ENCODE measurements at regions not wholly inside any gene's neighbourhood (a gene's known extent, or its start where the extent isn't known, plus 50 kb on each side); places are given as distances from the start of the nearest gene placed in this dataset.

DNA sequence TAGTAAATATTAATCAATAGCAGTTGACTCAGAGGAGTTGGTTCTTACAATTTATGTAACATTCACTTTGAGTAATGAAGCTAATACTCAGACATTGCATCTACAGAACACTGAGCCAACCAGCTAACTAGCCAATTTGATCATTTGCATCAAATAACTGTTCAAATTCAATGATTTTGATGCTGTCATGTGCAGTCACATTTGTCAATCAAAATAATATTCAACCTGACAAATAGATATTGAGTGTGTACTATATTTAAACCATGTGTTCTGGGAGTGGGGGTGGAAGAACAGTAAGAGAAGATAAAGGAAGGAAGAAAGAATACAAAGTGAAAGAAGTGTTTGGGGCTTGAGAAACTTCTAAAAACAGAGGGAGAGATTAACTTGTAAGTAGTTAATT, 277.2 kb upstream of the ARHGEF26 start:
- Histone ChIP-seq H3K4me2 (ENCODE audit: low read depth, low read length, poor library complexity, severe bottlenecking) (no peak overlapping the region), H3K4me1 (ENCODE audit: insufficient read depth, low read length, poor library complexity, severe bottlenecking) (no peaks in the 10 kb centered on the region), H3K79me2 (ENCODE audit: insufficient read depth, low read length) (no peaks in the 10 kb centered on the region), H4K20me1 (ENCODE audit: insufficient read depth, low read length, poor library complexity, severe bottlenecking) (no peaks in the 10 kb centered on the region), H3K36me3 (ENCODE audit: insufficient read depth, low read length) (no peaks in the 10 kb centered on the region), H3K4me3 (ENCODE audit: low read length, poor library complexity, severe bottlenecking) (no peak overlapping the region), H3K9me3 (ENCODE audit: insufficient read depth, low read depth, low read length) (no peaks in the 10 kb centered on the region), H3K9ac (ENCODE audit: low read depth, low read length, poor library complexity, severe bottlenecking) (no peak overlapping the region), H3K9me2 (replicated peaks; ENCODE audit: low read depth, low read length) (no peaks in the 10 kb centered on the region), H3F3A (ENCODE audit: low read depth) (no peaks in the 10 kb centered on the region), H3K27me3 (ENCODE audit: insufficient read depth, low read length, poor library complexity, severe bottlenecking) (no peaks in the 10 kb centered on the region), H2AFZ (ENCODE audit: low read length) (peak overlapping the region; percentile 54; the same call in 1 of the 2 replicates)
- TF ChIP-seq, protein P1, sequence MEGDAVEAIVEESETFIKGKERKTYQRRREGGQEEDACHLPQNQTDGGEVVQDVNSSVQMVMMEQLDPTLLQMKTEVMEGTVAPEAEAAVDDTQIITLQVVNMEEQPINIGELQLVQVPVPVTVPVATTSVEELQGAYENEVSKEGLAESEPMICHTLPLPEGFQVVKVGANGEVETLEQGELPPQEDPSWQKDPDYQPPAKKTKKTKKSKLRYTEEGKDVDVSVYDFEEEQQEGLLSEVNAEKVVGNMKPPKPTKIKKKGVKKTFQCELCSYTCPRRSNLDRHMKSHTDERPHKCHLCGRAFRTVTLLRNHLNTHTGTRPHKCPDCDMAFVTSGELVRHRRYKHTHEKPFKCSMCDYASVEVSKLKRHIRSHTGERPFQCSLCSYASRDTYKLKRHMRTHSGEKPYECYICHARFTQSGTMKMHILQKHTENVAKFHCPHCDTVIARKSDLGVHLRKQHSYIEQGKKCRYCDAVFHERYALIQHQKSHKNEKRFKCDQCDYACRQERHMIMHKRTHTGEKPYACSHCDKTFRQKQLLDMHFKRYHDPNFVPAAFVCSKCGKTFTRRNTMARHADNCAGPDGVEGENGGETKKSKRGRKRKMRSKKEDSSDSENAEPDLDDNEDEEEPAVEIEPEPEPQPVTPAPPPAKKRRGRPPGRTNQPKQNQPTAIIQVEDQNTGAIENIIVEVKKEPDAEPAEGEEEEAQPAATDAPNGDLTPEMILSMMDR (conservative IDR thresholded peaks at IDR 0.05; ENCODE audit: low read length), result no peak
- no peak for TF ChIP-seq EZH2phosphoT487 (IDR thresholded peaks at IDR 0.05; ENCODE audit: borderline replicate concordance)

DNA sequence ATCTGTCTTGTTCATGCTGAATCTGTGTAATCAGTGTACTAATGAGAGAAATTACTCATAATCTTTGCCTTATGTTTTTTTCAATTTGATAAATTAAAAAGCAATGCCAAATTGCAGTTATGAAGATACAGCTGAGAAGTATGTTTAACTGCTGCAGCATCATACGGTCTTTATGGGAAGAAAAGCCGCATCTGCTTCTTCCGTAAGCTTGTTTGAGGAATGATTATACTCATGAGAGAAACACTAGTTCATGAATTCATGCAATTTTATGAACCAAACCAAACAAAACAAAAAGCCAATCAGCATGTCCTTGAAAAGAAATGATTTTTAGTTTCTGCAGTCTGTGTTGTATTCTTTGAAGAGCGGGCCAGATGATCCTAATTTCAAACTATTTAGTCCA, 275.9 kb upstream of the ARHGEF26 start:
- Histone ChIP-seq H3K9me2 (replicated peaks; ENCODE audit: low read depth, low read length) (no peaks in the 10 kb centered on the region), H3K9me3 (ENCODE audit: insufficient read depth, low read depth, low read length) (no peaks in the 10 kb centered on the region), H3K4me2 (ENCODE audit: low read depth, low read length, poor library complexity, severe bottlenecking) (no peak overlapping the region), H4K20me1 (ENCODE audit: insufficient read depth, low read length, poor library complexity, severe bottlenecking) (no peaks in the 10 kb centered on the region), H3K36me3 (ENCODE audit: insufficient read depth, low read length) (no peaks in the 10 kb centered on the region), H3K4me3 (ENCODE audit: low read length, poor library complexity, severe bottlenecking) (no peak overlapping the region), H3K4me1 (ENCODE audit: insufficient read depth, low read length, poor library complexity, severe bottlenecking) (peaks cover 6% of the 10 kb centered on the region), H3K27me3 (ENCODE audit: insufficient read depth, low read length, poor library complexity, severe bottlenecking) (no peaks in the 10 kb centered on the region), H3K9ac (ENCODE audit: low read depth, low read length, poor library complexity, severe bottlenecking) (no peak overlapping the region), H2AFZ (ENCODE audit: low read length) (no peak overlapping the region), H3F3A (ENCODE audit: low read depth) (no peaks in the 10 kb centered on the region), H3K79me2 (ENCODE audit: insufficient read depth, low read length) (no peaks in the 10 kb centered on the region)
- no peak for TF ChIP-seq EZH2phosphoT487 (IDR thresholded peaks at IDR 0.05; ENCODE audit: borderline replicate concordance)
- TF ChIP-seq, protein P1 (conservative IDR thresholded peaks at IDR 0.05; ENCODE audit: low read length), result no peak

DNA sequence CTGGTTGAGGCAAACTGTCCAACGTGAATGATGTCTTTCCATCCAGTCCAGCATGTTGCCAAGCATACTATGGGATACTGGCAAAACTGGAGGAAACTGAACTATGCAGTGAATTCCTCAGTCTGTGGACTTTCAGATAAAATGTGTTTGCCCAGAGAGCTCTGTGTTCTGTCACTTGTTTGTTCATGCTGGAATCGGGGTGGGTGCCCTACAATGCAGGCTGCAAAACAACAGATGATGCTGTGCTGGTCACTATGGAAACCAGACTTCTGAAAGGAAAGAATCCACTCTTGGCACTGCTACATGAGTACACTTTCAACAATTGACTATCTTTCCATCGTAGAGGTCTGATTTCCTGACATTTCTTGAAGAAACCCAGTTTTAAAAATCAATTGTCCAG, 272.5 kb upstream of the ARHGEF26 start:
- Histone ChIP-seq H3K4me1 (ENCODE audit: insufficient read depth, low read length, poor library complexity, severe bottlenecking) (peaks cover 6% of the 10 kb centered on the region), H3K4me3 (ENCODE audit: low read length, poor library complexity, severe bottlenecking) (no peak overlapping the region)
- TF ChIP-seq EZH2phosphoT487 (IDR thresholded peaks at IDR 0.05; ENCODE audit: borderline replicate concordance), result no peak
- TF ChIP-seq, protein P1 (conservative IDR thresholded peaks at IDR 0.05; ENCODE audit: low read length), result no peak

More for the DNA sequence above, 272.5 kb upstream of the ARHGEF26 start:
- Histone ChIP-seq H4K20me1 (ENCODE audit: insufficient read depth, low read length, poor library complexity, severe bottlenecking) (no peaks in the 10 kb centered on the region), H3K9me2 (replicated peaks; ENCODE audit: low read depth, low read length) (no peaks in the 10 kb centered on the region), H3K9ac (ENCODE audit: low read depth, low read length, poor library complexity, severe bottlenecking) (no peak overlapping the region), H3K4me2 (ENCODE audit: low read depth, low read length, poor library complexity, severe bottlenecking) (no peak overlapping the region), H3K9me3 (ENCODE audit: insufficient read depth, low read depth, low read length) (no peaks in the 10 kb centered on the region), H3F3A (ENCODE audit: low read depth) (no peaks in the 10 kb centered on the region), H3K36me3 (ENCODE audit: insufficient read depth, low read length) (no peaks in the 10 kb centered on the region), H3K27me3 (ENCODE audit: insufficient read depth, low read length, poor library complexity, severe bottlenecking) (no peaks in the 10 kb centered on the region), H3K79me2 (ENCODE audit: insufficient read depth, low read length) (no peaks in the 10 kb centered on the region), H2AFZ (ENCODE audit: low read length) (no peak overlapping the region)
